ENCODE measurements at regions not wholly inside any gene's neighbourhood (a gene's known extent, or its start where the extent isn't known, plus 50 kb on each side); places are given as distances from the start of the nearest gene placed in this dataset.

DNA sequence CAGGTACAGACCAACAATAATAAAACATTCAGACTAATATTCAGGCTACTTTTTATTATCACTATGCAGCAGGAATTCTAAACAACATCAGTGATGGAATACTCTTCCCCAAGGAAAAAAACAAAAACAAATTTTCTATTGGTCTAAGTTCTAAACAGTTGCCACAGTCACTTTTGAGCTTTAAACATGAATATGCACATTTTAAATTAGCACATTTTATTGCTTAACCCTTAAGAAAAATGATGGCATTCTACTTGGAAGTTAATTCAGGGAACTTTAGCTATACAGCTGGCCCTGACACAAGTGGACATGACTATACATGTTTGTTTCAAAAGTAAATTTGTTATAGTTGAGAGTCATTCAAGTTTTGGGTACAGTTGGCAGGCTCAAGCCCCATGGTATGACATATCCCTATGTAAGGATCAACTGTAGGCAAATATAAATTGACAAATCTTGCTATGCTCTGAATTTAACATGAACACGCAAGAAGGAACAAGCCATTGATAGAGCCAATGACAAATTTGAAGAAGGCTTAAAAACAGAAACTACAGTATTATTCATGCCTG, 224.3 kb upstream of the AMIGO2 start:
- H3K27ac ChIP-seq: no peak overlapping the region
- TF ChIP-seq, protein P1, sequence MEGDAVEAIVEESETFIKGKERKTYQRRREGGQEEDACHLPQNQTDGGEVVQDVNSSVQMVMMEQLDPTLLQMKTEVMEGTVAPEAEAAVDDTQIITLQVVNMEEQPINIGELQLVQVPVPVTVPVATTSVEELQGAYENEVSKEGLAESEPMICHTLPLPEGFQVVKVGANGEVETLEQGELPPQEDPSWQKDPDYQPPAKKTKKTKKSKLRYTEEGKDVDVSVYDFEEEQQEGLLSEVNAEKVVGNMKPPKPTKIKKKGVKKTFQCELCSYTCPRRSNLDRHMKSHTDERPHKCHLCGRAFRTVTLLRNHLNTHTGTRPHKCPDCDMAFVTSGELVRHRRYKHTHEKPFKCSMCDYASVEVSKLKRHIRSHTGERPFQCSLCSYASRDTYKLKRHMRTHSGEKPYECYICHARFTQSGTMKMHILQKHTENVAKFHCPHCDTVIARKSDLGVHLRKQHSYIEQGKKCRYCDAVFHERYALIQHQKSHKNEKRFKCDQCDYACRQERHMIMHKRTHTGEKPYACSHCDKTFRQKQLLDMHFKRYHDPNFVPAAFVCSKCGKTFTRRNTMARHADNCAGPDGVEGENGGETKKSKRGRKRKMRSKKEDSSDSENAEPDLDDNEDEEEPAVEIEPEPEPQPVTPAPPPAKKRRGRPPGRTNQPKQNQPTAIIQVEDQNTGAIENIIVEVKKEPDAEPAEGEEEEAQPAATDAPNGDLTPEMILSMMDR (IDR thresholded peaks at IDR 0.05): no peak

DNA sequence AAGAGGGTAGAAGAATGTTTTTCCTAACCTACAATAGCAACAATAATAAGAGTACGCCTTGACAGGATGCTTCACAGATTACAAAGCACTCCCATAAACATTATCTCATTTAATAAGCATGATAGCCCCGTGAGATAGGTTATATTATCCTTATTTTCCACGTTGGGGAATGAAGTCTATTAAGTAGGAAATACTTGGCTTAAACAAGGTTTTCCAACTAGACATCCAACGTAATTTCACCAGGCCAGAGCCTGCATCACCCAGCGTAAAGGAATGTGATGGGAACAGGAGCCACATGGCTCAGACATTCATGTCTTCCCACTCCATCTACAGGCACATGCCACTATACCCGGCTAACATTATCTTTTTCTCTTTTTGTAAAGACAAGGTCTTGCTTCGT, 223.4 kb upstream of the AMIGO2 start:
- Histone ChIP-seq H3K4me3 (no peak overlapping the region), H3K27ac (no peak overlapping the region)
- TF ChIP-seq, protein P1 (IDR thresholded peaks at IDR 0.05): no peak
- no peak for DNase-seq (ENCODE audit: low spot score)

More for the DNA sequence above, 224.3 kb upstream of the AMIGO2 start:
- DNase-seq (ENCODE audit: low spot score): no peak
- H3K4me3 ChIP-seq: no peak overlapping the region

DNA sequence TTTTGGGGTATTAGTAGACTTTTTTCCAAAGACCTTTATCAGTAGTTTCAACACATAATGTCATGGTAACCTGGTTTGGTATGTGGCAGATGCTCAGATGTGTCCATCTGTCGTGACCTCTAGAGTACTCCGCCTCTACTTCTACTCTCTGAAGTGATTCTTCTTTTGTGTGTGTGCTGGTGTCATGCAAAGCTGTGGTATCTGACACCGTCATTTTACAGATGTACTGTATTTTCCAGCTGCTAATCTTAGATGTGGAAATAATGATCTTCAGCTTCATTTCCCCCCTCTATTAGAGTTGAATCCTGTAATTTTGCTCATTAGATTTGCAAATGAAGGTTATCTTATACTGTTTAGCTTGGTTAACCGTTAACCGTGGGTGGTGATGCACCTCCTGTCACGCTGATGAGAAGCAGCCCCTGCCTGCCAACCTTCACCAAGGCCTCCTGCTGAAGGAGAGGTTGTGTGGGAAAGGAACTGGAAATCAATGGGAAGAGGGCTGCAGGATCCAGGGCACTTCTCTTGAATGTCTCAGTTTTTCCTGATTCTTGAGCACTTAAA, 222.4 kb upstream of the AMIGO2 start:
- no peak for DNase-seq (ENCODE audit: low spot score)
- TF ChIP-seq, protein P1 (IDR thresholded peaks at IDR 0.05): no peak
- H3K4me3 ChIP-seq: no peak overlapping the region

DNA sequence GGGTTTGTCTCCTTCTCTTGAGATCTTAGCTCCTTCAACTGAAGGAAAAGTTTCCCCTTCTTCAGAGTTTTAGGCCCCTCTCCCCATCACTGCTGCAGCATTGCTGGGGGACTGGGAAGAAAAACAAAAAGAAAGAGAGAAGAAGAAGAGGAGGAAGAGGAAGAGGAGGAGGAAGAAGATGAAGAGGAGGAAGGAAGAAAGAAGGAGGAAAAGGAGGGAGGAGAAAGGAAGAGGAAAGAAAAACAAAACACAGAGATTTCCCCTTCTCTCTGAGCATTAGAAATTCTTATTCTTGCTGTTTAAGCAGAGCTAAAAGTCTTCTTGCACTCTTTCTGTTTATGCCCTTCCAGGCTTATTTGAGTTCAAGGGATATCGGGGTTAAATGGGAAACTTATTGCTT, 219.8 kb upstream of the AMIGO2 start:
- Histone ChIP-seq H3K4me3 (no peak overlapping the region), H3K27ac (no peak overlapping the region)
- DNase-seq (ENCODE audit: low spot score): no peak
- TF ChIP-seq, protein P1 (IDR thresholded peaks at IDR 0.05): no peak

More for the DNA sequence above, 222.4 kb upstream of the AMIGO2 start:
- no peak overlapping the region for H3K27ac ChIP-seq

DNA sequence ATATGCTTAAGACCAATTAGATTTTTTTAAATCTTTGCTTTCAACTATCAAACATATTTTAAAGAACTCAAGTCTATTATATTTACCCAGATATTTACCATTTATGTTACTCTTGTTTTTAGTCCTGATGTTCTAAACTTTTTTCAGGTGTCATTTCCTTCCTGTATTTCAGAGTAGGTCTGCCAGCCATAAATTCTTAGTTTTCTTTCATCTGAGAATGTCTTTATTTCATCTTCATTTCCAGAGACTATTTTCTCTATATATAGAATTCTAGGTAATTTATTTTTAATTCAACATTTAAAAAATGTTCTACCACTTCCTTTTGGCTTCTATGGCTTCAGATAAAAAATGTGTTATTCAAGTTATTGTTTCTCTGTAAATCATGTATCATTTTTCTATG, 218.2 kb upstream of the AMIGO2 start:
- Histone ChIP-seq H3K4me3 (no peak overlapping the region), H3K27ac (no peak overlapping the region)
- no peak for DNase-seq (ENCODE audit: low spot score)
- TF ChIP-seq, protein P1 (IDR thresholded peaks at IDR 0.05): no peak

DNA sequence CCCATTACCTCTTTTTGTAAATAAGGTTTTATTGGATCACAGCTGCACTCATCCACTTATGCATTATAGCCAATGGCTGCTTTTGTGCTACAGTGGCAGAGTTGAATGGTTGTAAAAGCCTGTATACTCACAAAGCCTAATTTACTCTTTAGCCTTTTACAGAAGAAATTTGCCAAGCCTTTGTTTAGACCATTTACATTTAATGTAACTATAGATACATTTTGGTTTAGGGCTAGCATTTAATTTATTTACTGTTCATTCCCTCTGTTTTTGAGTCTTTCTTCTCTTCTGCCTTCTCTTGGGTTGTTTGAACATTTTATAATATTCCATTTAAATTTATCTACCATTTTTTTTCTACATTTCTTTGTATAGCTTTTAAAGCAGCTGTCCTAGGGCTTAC, 217.1 kb upstream of the AMIGO2 start:
- DNase-seq (ENCODE audit: low spot score): no peak
- Histone ChIP-seq H3K27ac (no peak overlapping the region), H3K4me3 (no peak overlapping the region)
- TF ChIP-seq, protein P1 (IDR thresholded peaks at IDR 0.05): no peak

DNA sequence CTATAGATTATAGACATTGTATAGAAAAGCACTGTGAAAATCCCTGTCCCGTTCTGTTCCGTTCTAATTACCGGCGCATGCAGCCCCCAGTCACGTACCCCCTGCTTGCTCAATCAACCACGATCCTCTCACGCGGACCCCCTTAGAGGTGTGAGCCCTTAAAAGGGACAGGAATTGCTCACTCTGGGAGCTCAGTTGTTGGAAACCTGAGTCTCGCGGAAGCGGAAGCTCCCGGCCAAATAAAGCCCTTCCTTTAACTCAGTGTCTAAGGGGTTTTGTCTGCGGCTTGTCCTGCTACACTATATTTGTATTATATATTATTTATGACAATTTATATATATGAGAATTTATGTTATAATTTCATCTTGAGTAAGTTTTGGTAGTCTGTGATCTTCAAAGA, 213.6 kb upstream of the AMIGO2 start:
- TF ChIP-seq, protein P1 (IDR thresholded peaks at IDR 0.05): no peak
- DNase-seq (ENCODE audit: low spot score): no peak
- no peak overlapping the region for H3K27ac ChIP-seq
- H3K4me3 ChIP-seq: no peak overlapping the region

All from coronary artery (tissue), 2 donors.